ENCODE measurements at regions not wholly inside any gene's neighbourhood (a gene's known extent, or its start where the extent isn't known, plus 50 kb on each side); places are given as distances from the start of the nearest gene placed in this dataset.

- DNase-seq (ENCODE audit: low read depth in 2 of 2): no peak
Measured at GRCh38 chr9:84586662-84587061, 82.9 kb upstream of the NTRK2 start.

- DNase-seq (ENCODE audit: low read depth in 2 of 2): no peak
Measured at GRCh38 chr9:84587153-84587552, 82.4 kb upstream of the NTRK2 start.

- no peak for DNase-seq (ENCODE audit: low read depth in 2 of 2)
Measured at GRCh38 chr9:84589542-84589941, 80.0 kb upstream of the NTRK2 start.

GRCh38 chr9:84590706-84591105, 78.8 kb upstream of the NTRK2 start:
- no peak for DNase-seq (ENCODE audit: low read depth in 2 of 2)

GRCh38 chr9:84592918-84593317, 76.6 kb upstream of the NTRK2 start:
- no peak for DNase-seq (ENCODE audit: low read depth in 2 of 2)

GRCh38 chr9:84593352-84593751, 76.2 kb upstream of the NTRK2 start:
- no peak for DNase-seq (ENCODE audit: low read depth in 2 of 2)

GRCh38 chr9:84597131-84597530, 72.4 kb upstream of the NTRK2 start:
- no peak for DNase-seq (ENCODE audit: low read depth in 2 of 2)

- no peak for DNase-seq (ENCODE audit: low read depth in 2 of 2)
Measured at GRCh38 chr9:84598921-84599636, 70.5 kb upstream of the NTRK2 start.

- no peak for DNase-seq (ENCODE audit: low read depth in 2 of 2)
Measured at GRCh38 chr9:84600739-84601138, 68.8 kb upstream of the NTRK2 start.

GRCh38 chr9:84604223-84604622, 65.3 kb upstream of the NTRK2 start:
- DNase-seq (ENCODE audit: low read depth in 2 of 2): no peak

GRCh38 chr9:84609779-84610178, 59.8 kb upstream of the NTRK2 start:
- DNase-seq (ENCODE audit: low read depth in 2 of 2): no peak

- DNase-seq (ENCODE audit: low read depth in 2 of 2): no peak
Measured at GRCh38 chr9:84613431-84613830, 56.1 kb upstream of the NTRK2 start.

- DNase-seq (ENCODE audit: low read depth in 2 of 2): no peak
Measured at GRCh38 chr9:84615544-84615943, 54.0 kb upstream of the NTRK2 start.

- no peak for DNase-seq (ENCODE audit: low read depth in 2 of 2)
Measured at GRCh38 chr9:84617411-84618029, 52.0 kb upstream of the NTRK2 start.

Data from activated CD8-positive, alpha-beta memory T cell treated with anti-CD3 and anti-CD28 coated beads for 4 hours (primary cell).